KMS-11 (cell line): ENCODE measurements at regions not wholly inside any gene's neighbourhood (a gene's known extent, or its start where the extent isn't known, plus 50 kb on each side); places are given as distances from the start of the nearest gene placed in this dataset.

ENCODE experiments used
- H2AFZ ChIP-seq: fragments of 200-600 bp; sonication (generic); 2 replicates; pipeline ENCODE4 v1.6.1; 2016; ENCODE audit warnings: antibody characterized with exemption, mixed run types, low read depth
- H3K27ac ChIP-seq: fragments of 200-600 bp; sonication (generic); 2 replicates; pipeline ENCODE4 v1.6.1; 2016; ENCODE audit warnings: mild to moderate bottlenecking, mixed run types
- H3K27me3 ChIP-seq: fragments of 200-600 bp; sonication (generic); 2 replicates; pipeline ENCODE4 v1.6.1; 2017; ENCODE audit warnings: mild to moderate bottlenecking, low read depth, mixed run types, moderate library complexity; ENCODE audit not compliant: insufficient read depth
- H3K36me3 ChIP-seq: fragments of 200-600 bp; sonication (generic); 2 replicates; pipeline ENCODE4 v1.6.1; 2017; ENCODE audit warnings: mild to moderate bottlenecking, mixed run types; ENCODE audit not compliant: insufficient read depth
- H3K4me1 ChIP-seq: fragments of 200-600 bp; sonication (generic); 2 replicates; pipeline ENCODE4 v1.6.1; 2016; ENCODE audit warnings: mild to moderate bottlenecking, low read depth, mixed run types; ENCODE audit not compliant: poor library complexity, severe bottlenecking
- H3K4me2 ChIP-seq: fragments of 200-600 bp; sonication (generic); 2 replicates; pipeline ENCODE4 v1.7.0; 2016; ENCODE audit warnings: mild to moderate bottlenecking, mixed run types
- H3K4me3 ChIP-seq: fragments of 200-600 bp; sonication (generic); IDR thresholded peaks from 2 replicates; pipeline ENCODE4 v1.6.1; 2017; ENCODE audit warnings: low read depth, low read length, mixed read lengths; ENCODE audit not compliant: insufficient read depth
- H3K79me2 ChIP-seq: fragments of 200-600 bp; sonication (generic); 2 replicates; pipeline ENCODE4 v1.6.1; 2016; ENCODE audit warnings: low read depth, mixed run types; ENCODE audit not compliant: insufficient read depth
- H3K9ac ChIP-seq: fragments of 200-600 bp; sonication (generic); 2 replicates; pipeline ENCODE4 v1.6.1; 2016; ENCODE audit warnings: mild to moderate bottlenecking, mixed run types
- H4K20me1 ChIP-seq: fragments of 200-600 bp; sonication (generic); 2 replicates; pipeline ENCODE4 v1.6.1; 2016; ENCODE audit warnings: mild to moderate bottlenecking, mixed run types; ENCODE audit not compliant: insufficient read depth
- TF ChIP-seq, protein P1 (sequence below): fragments of 200-600 bp; sonication (generic); conservative IDR thresholded peaks from 2 replicates; pipeline ENCODE4 v1.6.1; 2017; ENCODE audit warnings: low read depth, mild to moderate bottlenecking, antibody characterized with exemption, low read length, moderate library complexity, mixed read lengths

DNA sequence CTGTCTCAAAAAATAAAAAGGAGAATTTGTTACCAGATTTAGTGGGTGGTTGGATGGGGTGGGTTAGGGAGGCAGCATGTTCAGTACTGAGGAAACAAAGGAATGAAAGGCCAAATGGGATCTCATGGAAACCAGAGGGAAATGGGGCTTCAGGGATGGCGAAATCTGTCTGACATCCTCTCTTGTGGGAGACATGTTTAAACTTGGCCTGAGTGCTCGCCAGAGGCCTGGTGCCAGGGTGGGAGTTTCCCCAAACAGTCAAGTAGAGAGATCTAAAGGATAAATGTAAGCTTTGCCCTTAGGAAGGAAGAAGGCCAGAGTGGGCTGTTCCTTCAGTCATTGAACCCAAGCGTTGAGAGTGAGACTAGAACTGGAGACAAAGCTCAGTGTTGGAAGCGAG lies 61.9 kb upstream of the AKIRIN2 start:
- no peaks in the 10 kb centered on the region for H3K36me3 ChIP-seq
- no peaks in the 10 kb centered on the region for H3K27me3 ChIP-seq
- H3K79me2 ChIP-seq, result no peaks in the 10 kb centered on the region
- H3K27ac ChIP-seq, result no peak overlapping the region
- no peak overlapping the region for H2AFZ ChIP-seq
- no peak overlapping the region for H3K4me3 ChIP-seq
- no peaks in the 10 kb centered on the region for H4K20me1 ChIP-seq
- peaks cover 6% of the 10 kb centered on the region for H3K4me1 ChIP-seq
- no peak overlapping the region for H3K9ac ChIP-seq
- TF ChIP-seq, protein P1, sequence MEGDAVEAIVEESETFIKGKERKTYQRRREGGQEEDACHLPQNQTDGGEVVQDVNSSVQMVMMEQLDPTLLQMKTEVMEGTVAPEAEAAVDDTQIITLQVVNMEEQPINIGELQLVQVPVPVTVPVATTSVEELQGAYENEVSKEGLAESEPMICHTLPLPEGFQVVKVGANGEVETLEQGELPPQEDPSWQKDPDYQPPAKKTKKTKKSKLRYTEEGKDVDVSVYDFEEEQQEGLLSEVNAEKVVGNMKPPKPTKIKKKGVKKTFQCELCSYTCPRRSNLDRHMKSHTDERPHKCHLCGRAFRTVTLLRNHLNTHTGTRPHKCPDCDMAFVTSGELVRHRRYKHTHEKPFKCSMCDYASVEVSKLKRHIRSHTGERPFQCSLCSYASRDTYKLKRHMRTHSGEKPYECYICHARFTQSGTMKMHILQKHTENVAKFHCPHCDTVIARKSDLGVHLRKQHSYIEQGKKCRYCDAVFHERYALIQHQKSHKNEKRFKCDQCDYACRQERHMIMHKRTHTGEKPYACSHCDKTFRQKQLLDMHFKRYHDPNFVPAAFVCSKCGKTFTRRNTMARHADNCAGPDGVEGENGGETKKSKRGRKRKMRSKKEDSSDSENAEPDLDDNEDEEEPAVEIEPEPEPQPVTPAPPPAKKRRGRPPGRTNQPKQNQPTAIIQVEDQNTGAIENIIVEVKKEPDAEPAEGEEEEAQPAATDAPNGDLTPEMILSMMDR, result no peak
- no peak overlapping the region for H3K4me2 ChIP-seq

DNA sequence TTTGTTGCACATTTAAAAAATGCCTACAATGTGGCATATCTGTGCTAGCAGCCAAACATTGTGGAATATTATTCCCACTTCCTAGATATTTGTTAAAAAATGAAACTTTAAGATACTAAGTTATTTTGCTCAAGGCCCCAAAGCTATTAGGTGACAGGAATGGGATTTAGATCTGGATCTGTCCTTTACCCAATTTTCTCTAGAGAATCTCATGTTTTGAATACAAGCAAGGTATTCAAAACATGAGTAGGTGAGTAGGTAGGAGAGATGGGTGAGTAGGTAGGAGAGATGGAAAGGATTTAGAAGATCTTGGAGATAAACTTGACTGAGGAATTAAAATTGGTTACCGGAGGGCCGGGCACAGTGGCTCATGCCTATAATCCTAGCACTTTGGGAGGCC lies 61.2 kb upstream of the AKIRIN2 start:
- no peak overlapping the region for H3K4me3 ChIP-seq
- no peaks in the 10 kb centered on the region for H3K79me2 ChIP-seq
- H3K9ac ChIP-seq, result no peak overlapping the region
- H3K4me1 ChIP-seq, result peaks cover 6% of the 10 kb centered on the region
- H3K27ac ChIP-seq, result no peak overlapping the region
- no peak overlapping the region for H2AFZ ChIP-seq
- no peaks in the 10 kb centered on the region for H3K27me3 ChIP-seq
- no peaks in the 10 kb centered on the region for H4K20me1 ChIP-seq
- no peaks in the 10 kb centered on the region for H3K36me3 ChIP-seq
- TF ChIP-seq, protein P1, result no peak
- H3K4me2 ChIP-seq, result no peak overlapping the region

DNA sequence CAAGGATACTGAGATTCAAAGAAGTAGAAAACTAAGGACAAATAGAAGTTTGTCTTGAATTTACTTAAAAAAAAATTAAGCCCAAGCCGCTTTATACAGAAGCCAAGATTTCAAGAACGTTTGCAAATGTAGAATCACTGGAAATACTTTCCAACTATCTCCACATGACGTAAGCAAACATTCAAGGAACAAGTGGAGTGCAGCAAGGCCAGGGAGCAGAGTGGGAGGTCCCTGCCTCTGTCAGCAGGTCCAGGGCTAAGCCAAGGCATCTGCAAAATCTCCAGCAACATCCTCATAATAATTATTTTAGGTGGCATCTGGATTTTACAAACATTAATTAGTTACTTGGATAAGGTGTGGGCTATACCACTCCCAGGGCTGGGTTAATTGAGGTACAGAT lies 60.1 kb upstream of the AKIRIN2 start:
- H2AFZ ChIP-seq, result no peak overlapping the region
- H3K4me2 ChIP-seq, result no peak overlapping the region
- H3K27ac ChIP-seq, result no peak overlapping the region
- H3K4me1 ChIP-seq, result peaks cover 17% of the 10 kb centered on the region
- H3K36me3 ChIP-seq, result no peaks in the 10 kb centered on the region
- H3K79me2 ChIP-seq, result no peaks in the 10 kb centered on the region
- no peak overlapping the region for H3K4me3 ChIP-seq
- H3K9ac ChIP-seq, result no peak overlapping the region
- TF ChIP-seq, protein P1, result no peak
- H3K27me3 ChIP-seq, result no peaks in the 10 kb centered on the region
- H4K20me1 ChIP-seq, result no peaks in the 10 kb centered on the region

DNA sequence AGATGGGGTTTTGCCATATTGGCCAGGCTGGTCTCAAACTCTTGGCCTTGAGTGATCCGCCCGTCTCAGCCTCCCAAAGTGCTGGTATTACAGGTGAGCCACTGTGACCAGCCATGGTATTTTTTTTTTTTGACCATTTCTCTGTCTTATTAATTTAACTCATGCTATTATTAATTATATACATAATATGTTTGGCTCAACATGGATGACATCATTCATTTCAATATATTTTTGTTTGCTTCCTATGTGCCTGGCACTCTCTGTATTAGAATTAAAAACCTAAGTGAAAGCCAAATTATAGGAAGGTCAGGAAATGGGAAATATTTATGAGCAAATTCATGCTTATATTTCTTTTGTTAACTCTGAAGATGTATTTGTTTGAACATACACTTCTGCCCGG lies 55.8 kb upstream of the AKIRIN2 start:
- Histone ChIP-seq H3K4me2 (no peak overlapping the region), H3K36me3 (no peaks in the 10 kb centered on the region), H3K27me3 (no peaks in the 10 kb centered on the region), H3K79me2 (no peaks in the 10 kb centered on the region), H3K27ac (no peak overlapping the region), H3K9ac (no peak overlapping the region), H3K4me1 (peaks cover 36% of the 10 kb centered on the region), H4K20me1 (no peaks in the 10 kb centered on the region), H3K4me3 (no peak overlapping the region), H2AFZ (no peak overlapping the region)
- TF ChIP-seq, protein P1, result no peak
